IPS-18a (cell line): ENCODE measurements at regions not wholly inside any gene's neighbourhood (a gene's known extent, or its start where the extent isn't known, plus 50 kb on each side); places are given as distances from the start of the nearest gene placed in this dataset.
A peak's percentile ranks its signal among the peaks of the same experiment; 100 is the strongest.

ENCODE experiments used
- H3K27ac ChIP-seq: one replicate; pipeline ENCODE4 v1.5.1; 2013; ENCODE audit warnings: low read length
- H3K27me3 ChIP-seq: one replicate; pipeline ENCODE4 v1.6.1; 2013; ENCODE audit warnings: mild to moderate bottlenecking, low read length; ENCODE audit not compliant: control insufficient read depth, insufficient read depth
- H3K36me3 ChIP-seq: one replicate; pipeline ENCODE4 v1.6.1; 2013; ENCODE audit warnings: low read depth, low read length; ENCODE audit not compliant: control insufficient read depth
- H3K4me1 ChIP-seq: one replicate; pipeline ENCODE4 v1.6.1; 2013; ENCODE audit warnings: low read depth, low read length; ENCODE audit not compliant: control insufficient read depth
- H3K4me3 ChIP-seq: one replicate; pipeline ENCODE4 v1.5.1; 2013; ENCODE audit warnings: low read length
- H3K9ac ChIP-seq: one replicate; pipeline ENCODE4 v1.6.1; 2013; ENCODE audit warnings: mild to moderate bottlenecking, low read length, moderate library complexity
- H3K9me3 ChIP-seq: one replicate; pipeline ENCODE4 v1.6.1; 2013; ENCODE audit warnings: low read depth, low read length; ENCODE audit not compliant: control insufficient read depth

DNA sequence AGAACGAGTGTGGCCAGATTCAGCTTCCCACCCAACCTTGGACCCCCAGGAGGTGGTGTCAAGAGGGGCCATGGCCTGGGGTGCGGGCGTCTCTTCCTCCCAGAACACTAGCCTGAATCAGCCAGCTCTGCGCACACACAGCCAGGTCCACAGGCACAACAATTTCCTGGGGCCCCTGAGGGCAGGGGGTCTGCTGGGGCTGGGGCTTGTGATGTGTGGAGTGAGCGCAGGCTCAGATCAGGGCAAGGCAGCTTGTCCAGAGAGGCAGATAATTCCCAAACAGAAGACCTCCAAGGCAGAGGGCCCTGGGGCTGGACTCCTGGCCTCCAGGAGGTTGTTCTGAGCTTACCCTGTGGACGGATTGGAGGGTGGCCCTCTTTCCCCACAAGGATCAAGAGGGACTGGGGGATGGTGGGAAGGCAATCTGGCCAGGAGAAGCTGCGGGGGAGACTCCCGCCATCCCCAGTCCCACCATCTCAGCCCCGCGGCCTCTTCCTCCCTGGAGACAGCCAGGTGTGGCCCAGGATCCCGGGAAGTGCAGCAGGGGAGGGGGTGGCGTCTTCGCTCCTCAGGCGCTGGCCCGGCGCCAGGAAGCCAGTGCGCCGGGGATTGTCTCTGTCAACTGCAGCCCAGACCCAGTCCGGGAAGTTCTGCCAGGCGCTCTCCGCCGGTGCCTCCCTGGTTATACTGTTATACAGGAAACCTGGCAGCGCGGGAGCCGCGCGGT lies 52.0 kb upstream of the AMZ2 start:
- Histone ChIP-seq H3K4me1 (peaks cover 2% of the 10 kb centered on the region), H3K27me3 (peaks cover 89% of the 10 kb centered on the region), H3K4me3 (peak overlapping the region; percentile 43), H3K27ac (no peak overlapping the region), H3K9ac (no peak overlapping the region), H3K36me3 (no peaks in the 10 kb centered on the region), H3K9me3 (peaks cover 3% of the 10 kb centered on the region)

DNA sequence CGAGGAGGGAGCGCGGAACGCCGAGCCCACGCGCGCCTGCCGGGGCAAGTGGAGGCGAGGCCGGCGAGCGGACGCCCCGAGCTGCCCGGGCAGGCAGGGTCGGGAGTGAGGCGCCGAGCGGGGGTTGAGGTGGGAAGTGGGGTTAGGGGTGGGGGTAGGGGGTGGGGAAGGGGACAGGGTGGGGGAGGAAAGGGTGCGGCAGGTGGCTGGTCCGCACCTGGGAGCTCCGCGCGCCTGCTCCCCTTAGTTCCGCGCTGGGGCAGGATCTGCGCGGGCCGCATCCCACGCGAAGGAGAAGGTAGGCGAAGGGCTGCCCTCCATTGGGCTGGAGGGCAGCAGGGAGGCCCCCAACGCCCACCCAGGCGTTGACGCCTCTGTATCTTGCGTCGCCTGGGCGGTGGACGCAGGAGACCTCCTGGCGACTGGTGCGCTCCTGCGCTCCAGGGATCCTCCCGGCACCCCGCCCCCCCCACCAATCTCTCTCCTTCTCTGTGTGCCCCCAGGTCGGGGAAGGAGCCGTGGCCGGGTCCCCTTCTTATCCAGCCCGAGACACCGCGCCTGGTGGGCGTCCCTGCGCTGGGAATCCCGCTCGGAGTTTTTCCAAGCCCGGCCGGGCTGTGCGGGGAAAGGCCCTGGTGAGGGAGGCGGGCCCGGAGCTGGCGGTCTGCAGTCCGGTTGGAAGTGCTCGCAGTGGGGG lies 51.3 kb upstream of the AMZ2 start:
- Histone ChIP-seq H3K27me3 (peaks cover 96% of the 10 kb centered on the region), H3K9me3 (peaks cover 3% of the 10 kb centered on the region), H3K4me1 (peaks cover 2% of the 10 kb centered on the region), H3K9ac (no peak overlapping the region), H3K27ac (no peak overlapping the region), H3K4me3 (peak overlapping the region; percentile 48), H3K36me3 (no peaks in the 10 kb centered on the region)

DNA sequence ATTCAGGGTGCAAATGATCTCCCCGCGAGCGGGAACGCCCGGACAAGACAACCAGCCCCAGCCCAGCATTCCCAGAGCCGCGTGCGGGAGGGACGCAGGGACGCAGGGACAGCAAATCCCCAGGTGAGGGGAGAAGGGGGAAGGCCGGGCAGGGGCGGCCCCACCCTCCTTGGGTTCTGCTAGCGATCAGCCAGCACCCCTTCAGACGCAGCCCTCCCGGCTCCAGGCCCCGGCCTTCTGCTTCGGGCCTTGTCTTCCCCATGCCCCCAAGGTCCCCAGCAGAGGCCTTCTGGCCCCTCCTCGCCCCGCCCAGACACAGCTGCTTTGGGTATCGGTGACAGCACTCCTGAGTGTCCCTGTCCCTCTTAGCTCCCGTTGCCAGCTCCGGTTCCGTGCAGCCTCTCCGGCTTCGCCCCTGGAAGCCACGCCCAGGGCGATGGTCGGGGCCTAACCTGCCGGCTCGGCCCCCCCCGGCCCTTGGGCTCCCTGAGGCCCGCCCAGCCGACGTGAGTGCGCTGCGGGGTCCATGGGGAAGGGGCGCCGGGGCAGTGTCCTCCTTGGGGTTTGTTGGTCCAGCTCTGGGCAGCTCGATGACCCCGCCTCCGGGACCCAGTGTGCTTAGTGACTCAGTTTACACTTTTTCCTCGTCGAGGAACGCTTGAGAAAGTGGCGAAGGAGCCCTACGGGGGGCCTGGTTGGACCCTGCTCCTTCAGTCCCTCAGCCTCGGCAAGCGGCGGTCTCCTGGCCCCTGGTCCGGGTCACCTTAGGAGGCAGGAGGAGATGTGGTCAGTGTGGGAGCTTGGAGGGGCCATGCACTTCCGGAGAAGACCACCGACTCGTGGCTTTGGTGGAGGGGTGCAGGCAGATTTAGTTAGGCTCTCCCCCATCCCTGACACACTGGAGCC lies 50.5 kb upstream of the AMZ2 start:
- Histone ChIP-seq H3K36me3 (no peaks in the 10 kb centered on the region), H3K4me1 (peaks cover 2% of the 10 kb centered on the region), H3K9ac (no peak overlapping the region), H3K9me3 (peaks cover 3% of the 10 kb centered on the region), H3K27ac (no peak overlapping the region), H3K4me3 (peak overlapping the region; percentile 48), H3K27me3 (peaks cover 98% of the 10 kb centered on the region)

DNA sequence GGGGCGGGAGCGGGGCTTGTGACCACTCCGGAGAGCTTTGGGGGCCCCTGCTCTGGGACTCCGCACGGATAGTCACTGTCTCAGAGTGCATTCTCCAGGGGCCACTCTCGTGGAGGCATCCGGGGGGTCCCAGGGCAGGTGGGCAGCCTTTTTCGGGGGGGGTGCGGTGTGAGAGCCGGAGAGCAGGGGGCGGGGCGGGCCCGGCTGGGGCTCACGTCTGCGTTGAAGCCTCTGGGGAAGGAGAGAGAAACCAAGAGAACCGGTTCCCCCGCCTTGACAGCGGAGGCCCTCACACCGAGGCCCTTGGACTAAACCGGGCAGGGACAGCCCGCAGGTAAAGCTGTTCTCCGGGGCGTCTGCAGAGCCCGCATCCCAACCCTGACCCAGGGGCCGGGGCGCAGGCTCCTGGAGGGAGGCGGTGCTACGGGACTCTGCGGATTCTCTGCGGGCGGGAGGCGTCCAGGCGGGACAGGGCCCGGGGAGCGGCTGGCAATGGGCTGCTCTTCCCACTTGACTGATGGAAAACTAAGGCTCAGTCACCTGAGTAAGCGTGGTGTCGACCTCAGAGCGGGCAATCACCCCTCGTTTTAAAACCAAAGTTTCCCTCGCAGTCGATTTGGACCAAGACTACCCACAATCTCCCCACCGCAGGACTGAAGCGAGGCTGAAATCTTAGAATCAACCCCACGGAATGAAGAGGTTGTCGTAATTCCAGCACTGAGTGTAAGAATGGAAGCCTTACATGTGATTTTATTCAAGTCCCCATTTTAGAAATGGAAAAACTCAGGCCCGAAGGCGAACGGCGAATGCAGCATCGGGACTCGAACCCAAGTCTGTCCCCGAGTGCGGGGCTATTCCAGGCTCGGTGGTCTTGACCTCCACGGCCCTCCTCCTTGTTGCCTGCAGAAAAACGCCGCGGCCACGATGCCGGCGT lies 49.6 kb upstream of the AMZ2 start:
- Histone ChIP-seq H3K4me3 (peak overlapping the region; percentile 48), H3K9ac (no peak overlapping the region), H3K9me3 (peaks cover 3% of the 10 kb centered on the region), H3K4me1 (peaks cover 2% of the 10 kb centered on the region), H3K27ac (no peak overlapping the region), H3K27me3 (peaks cover 100% of the 10 kb centered on the region), H3K36me3 (no peaks in the 10 kb centered on the region)
